Right atrium auricular region (tissue), 2 donors: ENCODE measurements at regions not wholly inside any gene's neighbourhood (a gene's known extent, or its start where the extent isn't known, plus 50 kb on each side); places are given as distances from the start of the nearest gene placed in this dataset.

Experiments
- DNase-seq: peaks from one replicate; pipeline ENCODE4 v3.0.0-alpha.2; 2019; ENCODE audit warnings: low spot score
- H3K27ac ChIP-seq, 2 donors: fragments of 200-600 bp; sonication (generic); 1 replicate in 1 of 2; 2 replicates in 1 of 2; pipeline ENCODE4 v1.5.1; 2016 to 2019
- H3K27me3 ChIP-seq, 2 donors: fragments of 200-600 bp; sonication (generic); one replicate each; pipeline versions ENCODE4 v1.5.1 to v1.6.0; 2017 to 2019
- H3K36me3 ChIP-seq: fragments of 200-600 bp; sonication (generic); one replicate; pipeline ENCODE4 v1.5.1; 2016
- H3K4me1 ChIP-seq, 2 donors: fragments of 200-600 bp; sonication (generic); one replicate each; pipeline versions ENCODE4 v1.5.1 to v1.6.0; 2017 to 2019
- H3K4me3 ChIP-seq, 2 donors: fragments of 200-600 bp; sonication (generic); 1 replicate in 1 of 2; 2 replicates in 1 of 2; pipeline ENCODE4 v1.5.1; 2017 to 2019; ENCODE audit warnings: mild to moderate bottlenecking in 1 of 2, moderate library complexity in 1 of 2
- H3K9me3 ChIP-seq, 2 donors: fragments of 200-600 bp; sonication (generic); one replicate each; pipeline ENCODE4 v1.5.1; 2019
- TF ChIP-seq, protein P1 (sequence below), 2 donors: fragments of 200-600 bp; sonication (generic); IDR thresholded peaks; one replicate each; pipeline ENCODE4 v1.5.1; 2019; ENCODE audit warnings: antibody characterized with exemption in 2 of 2

DNA sequence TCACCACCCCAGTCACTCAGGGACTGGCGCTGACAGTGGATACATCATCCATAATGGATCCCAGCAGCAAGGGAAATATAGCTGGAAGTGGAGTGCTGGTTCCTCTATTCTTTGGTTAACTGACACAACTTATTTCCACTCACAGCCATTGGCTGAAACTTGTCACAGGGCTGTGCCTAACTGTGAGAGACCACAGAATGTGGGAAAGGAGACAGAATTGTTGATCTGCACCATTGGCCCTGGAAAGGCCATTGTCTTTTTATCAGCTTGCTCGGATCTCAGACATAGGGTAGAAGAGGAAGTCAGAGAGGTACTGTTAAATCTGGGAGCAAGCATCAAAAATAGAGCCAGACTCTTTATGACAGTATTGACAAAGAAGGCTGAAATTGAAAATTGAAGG, 451.3 kb downstream of the AJAP1 start:
- H3K27me3 ChIP-seq = no peaks in the 10 kb centered on the region
- H3K36me3 ChIP-seq = no peaks in the 10 kb centered on the region
- H3K27ac ChIP-seq = no peak overlapping the region
- TF ChIP-seq, protein P1, sequence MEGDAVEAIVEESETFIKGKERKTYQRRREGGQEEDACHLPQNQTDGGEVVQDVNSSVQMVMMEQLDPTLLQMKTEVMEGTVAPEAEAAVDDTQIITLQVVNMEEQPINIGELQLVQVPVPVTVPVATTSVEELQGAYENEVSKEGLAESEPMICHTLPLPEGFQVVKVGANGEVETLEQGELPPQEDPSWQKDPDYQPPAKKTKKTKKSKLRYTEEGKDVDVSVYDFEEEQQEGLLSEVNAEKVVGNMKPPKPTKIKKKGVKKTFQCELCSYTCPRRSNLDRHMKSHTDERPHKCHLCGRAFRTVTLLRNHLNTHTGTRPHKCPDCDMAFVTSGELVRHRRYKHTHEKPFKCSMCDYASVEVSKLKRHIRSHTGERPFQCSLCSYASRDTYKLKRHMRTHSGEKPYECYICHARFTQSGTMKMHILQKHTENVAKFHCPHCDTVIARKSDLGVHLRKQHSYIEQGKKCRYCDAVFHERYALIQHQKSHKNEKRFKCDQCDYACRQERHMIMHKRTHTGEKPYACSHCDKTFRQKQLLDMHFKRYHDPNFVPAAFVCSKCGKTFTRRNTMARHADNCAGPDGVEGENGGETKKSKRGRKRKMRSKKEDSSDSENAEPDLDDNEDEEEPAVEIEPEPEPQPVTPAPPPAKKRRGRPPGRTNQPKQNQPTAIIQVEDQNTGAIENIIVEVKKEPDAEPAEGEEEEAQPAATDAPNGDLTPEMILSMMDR (IDR thresholded peaks at IDR 0.05) = no peak
- H3K9me3 ChIP-seq = no peaks in the 10 kb centered on the region
- DNase-seq = no peak
- H3K4me3 ChIP-seq = no peak overlapping the region
- no peaks in the 10 kb centered on the region for H3K4me1 ChIP-seq

DNA sequence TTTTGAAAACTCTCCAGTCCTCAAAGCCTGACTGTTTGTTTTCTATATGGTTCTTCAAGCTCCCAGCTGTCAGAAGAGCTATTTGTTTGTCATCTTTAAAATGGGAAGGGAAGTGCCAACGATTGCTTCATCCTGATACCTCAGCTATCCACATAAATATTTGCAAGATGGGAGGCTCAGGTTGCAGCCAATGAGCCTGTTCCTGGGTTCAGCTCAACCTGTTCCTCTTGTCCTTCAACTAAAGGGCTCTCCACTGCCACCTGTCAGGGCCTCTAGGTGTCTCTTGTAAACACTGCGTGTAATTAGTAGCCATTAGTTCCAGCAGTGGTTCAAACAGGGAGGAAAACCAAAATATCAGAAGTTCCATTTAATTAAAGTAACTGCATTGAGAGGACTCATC, 445.1 kb downstream of the AJAP1 start:
- H3K36me3 ChIP-seq = no peaks in the 10 kb centered on the region
- no peaks in the 10 kb centered on the region for H3K4me1 ChIP-seq
- TF ChIP-seq, protein P1 (IDR thresholded peaks at IDR 0.05) = no peak
- no peak for DNase-seq
- H3K9me3 ChIP-seq = no peaks in the 10 kb centered on the region
- H3K4me3 ChIP-seq = no peak overlapping the region
- H3K27me3 ChIP-seq = no peaks in the 10 kb centered on the region
- no peak overlapping the region for H3K27ac ChIP-seq

DNA sequence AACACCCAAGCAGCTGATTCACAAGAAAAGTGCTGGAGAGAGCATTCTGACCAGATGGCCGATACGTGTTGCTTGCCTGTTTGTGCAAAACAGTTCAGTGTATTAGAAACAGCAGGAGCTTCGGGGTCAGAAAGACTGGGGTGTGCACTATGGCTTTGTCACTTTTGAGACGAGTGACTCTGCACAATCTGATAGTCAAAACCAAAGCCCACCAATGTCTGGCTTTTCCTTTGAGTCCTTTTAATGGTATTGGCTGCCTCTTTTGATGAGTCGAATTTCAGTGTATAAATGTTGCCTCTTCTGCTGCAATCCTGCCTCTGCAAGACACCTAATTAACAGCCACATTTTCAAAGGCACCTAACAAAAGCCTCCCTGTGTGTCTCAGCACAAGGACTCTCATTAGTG, 444.6 kb downstream of the AJAP1 start:
- Histone ChIP-seq H3K27ac (no peak overlapping the region), H3K4me3 (no peak overlapping the region), H3K27me3 (no peaks in the 10 kb centered on the region), H3K4me1 (no peaks in the 10 kb centered on the region), H3K36me3 (no peaks in the 10 kb centered on the region), H3K9me3 (peaks cover 0 to 3% of the 10 kb centered on the region in 2 donors)
- TF ChIP-seq, protein P1 (IDR thresholded peaks at IDR 0.05) = no peak
- no peak for DNase-seq

DNA sequence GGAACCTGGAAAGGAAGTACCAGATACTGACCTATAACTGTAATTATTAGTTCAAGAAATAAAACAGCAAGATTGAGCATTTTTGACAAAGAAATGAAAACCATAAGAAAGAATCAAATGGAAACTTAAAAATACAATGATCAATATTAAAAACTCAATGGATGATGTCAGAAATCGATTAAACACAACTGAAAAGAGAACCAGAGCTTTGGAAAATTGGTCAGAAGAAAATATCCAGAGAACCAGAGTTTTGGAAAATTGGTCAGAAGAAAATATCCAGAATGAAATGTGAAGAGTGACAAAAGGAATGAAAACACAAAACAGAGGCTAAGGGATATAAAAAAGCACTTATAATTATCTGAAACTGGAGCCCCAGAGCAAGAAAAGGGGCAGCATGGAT, 438.6 kb downstream of the AJAP1 start:
- no peaks in the 10 kb centered on the region for H3K4me1 ChIP-seq
- TF ChIP-seq, protein P1 (IDR thresholded peaks at IDR 0.05) = no peak
- no peaks in the 10 kb centered on the region for H3K36me3 ChIP-seq

DNA sequence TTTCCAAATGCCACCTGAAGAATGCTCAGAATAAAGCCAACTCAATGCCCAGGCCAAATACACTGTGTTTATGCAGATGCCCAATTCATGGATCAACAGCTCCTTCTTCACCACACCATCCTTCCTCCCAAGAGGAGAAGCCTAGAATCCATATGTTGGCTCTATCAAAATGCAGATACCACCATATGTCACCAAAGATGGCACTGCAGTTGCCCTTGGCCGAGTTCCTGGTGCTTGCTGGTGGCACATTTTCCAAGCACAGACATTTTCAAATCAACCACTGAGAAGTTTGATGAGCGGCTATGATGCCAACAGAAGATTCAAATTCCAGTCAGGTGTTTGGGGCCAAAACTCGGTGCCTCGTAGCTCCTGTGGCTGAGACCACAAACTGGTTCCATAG, 430.3 kb downstream of the AJAP1 start:
- H3K9me3 ChIP-seq = no peaks in the 10 kb centered on the region
- TF ChIP-seq, protein P1 (IDR thresholded peaks at IDR 0.05) = no peak
- no peak overlapping the region for H3K4me3 ChIP-seq
- no peak overlapping the region for H3K27ac ChIP-seq
- DNase-seq = no peak
- no peaks in the 10 kb centered on the region for H3K27me3 ChIP-seq
- H3K4me1 ChIP-seq = no peaks in the 10 kb centered on the region
- H3K36me3 ChIP-seq = no peaks in the 10 kb centered on the region

More for the DNA sequence above, 438.6 kb downstream of the AJAP1 start:
- Histone ChIP-seq H3K9me3 (peaks cover 0 to 29% of the 10 kb centered on the region in 2 donors), H3K27me3 (no peaks in the 10 kb centered on the region), H3K27ac (no peak overlapping the region), H3K4me3 (no peak overlapping the region)
- DNase-seq = no peak

DNA sequence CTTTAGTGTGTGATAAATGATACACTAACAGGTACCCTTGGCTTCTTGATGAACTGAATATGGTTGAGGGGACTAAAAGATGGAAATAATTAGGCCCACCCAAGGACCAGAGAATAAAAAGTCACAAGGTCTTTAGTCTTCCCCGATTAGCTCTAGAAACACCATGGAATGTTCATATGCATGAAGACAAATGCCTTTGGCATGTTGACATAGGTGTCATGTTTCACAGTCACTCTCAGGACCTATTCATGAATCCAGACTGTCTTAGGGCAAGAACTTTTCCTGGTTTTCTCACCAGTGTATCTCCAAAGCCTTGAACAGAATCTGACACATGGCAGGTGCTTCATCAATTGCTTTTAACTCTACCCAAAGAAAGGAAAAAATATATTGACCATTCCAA, 412.8 kb downstream of the AJAP1 start:
- H3K4me1 ChIP-seq = no peaks in the 10 kb centered on the region
- TF ChIP-seq, protein P1 (IDR thresholded peaks at IDR 0.05) = no peak

More for the DNA sequence above, 412.8 kb downstream of the AJAP1 start:
- Histone ChIP-seq H3K4me3 (no peak overlapping the region), H3K27ac (no peak overlapping the region), H3K27me3 (no peaks in the 10 kb centered on the region), H3K36me3 (no peaks in the 10 kb centered on the region), H3K9me3 (peaks cover 0 to 15% of the 10 kb centered on the region in 2 donors)
- no peak for DNase-seq
